H9 (cell line): ENCODE measurements at regions not wholly inside any gene's neighbourhood (a gene's known extent, or its start where the extent isn't known, plus 50 kb on each side); places are given as distances from the start of the nearest gene placed in this dataset.

ENCODE experiments used
- DNase-seq: peaks from one replicate; pipeline ENCODE4 v3.0.0-alpha.2; 2017
- H2AFZ ChIP-seq: one replicate; pipeline ENCODE4 v1.6.1; 2013; ENCODE audit warnings: mild to moderate bottlenecking, low read length, control low read depth, moderate library complexity
- H2AK5ac ChIP-seq: 2 replicates; pipeline ENCODE4 v1.6.1; 2013; ENCODE audit warnings: low read length, control low read depth, mixed read lengths; ENCODE audit not compliant: insufficient read length
- H2BK120ac ChIP-seq: one replicate; pipeline ENCODE4 v1.6.1; 2013; ENCODE audit warnings: low read depth, mild to moderate bottlenecking, low read length, control low read depth, inconsistent platforms; ENCODE audit not compliant: poor library complexity, severe bottlenecking
- H2BK12ac ChIP-seq: 2 replicates; pipeline ENCODE4 v1.6.1; 2013; ENCODE audit warnings: low read length, control low read depth, mixed read lengths, low read depth; ENCODE audit not compliant: insufficient read length
- H2BK15ac ChIP-seq: 2 replicates; pipeline ENCODE4 v1.6.1; 2013; ENCODE audit warnings: low read depth, low read length, control low read depth
- H2BK20ac ChIP-seq: one replicate; pipeline ENCODE4 v1.6.1; 2013; ENCODE audit warnings: low read depth, mild to moderate bottlenecking, low read length, control low read depth, inconsistent platforms; ENCODE audit not compliant: poor library complexity, severe bottlenecking
- H2BK5ac ChIP-seq: 2 replicates; pipeline ENCODE4 v1.6.1; 2013; ENCODE audit warnings: low read length, control low read depth, mixed read lengths; ENCODE audit not compliant: insufficient read length
- H3K14ac ChIP-seq: 2 replicates; pipeline ENCODE4 v1.6.1; 2013; ENCODE audit warnings: low read length, control low read depth; ENCODE audit not compliant: insufficient read depth
- H3K18ac ChIP-seq: 2 replicates; pipeline ENCODE4 v1.6.1; 2013; ENCODE audit warnings: low read depth, mild to moderate bottlenecking, mixed read lengths, low read length, control low read depth; ENCODE audit not compliant: insufficient read length
- H3K23ac ChIP-seq: 2 replicates; pipeline ENCODE4 v1.6.1; 2013; ENCODE audit warnings: low read length, control low read depth, mixed read lengths, low read depth; ENCODE audit not compliant: insufficient read length
- H3K23me2 ChIP-seq: 2 replicates; pipeline ENCODE4 v1.6.1; 2013; ENCODE audit warnings: low read depth, mild to moderate bottlenecking, mixed read lengths, low read length, control low read depth; ENCODE audit not compliant: insufficient read length, poor library complexity, severe bottlenecking
- H3K27ac ChIP-seq: 2 replicates; pipeline ENCODE4 v1.5.1; 2013; ENCODE audit warnings: low read length, control low read depth, mixed read lengths, low read depth; ENCODE audit not compliant: insufficient read length
- H3K27me3 ChIP-seq: 2 replicates; pipeline ENCODE4 v1.6.1; 2013; ENCODE audit warnings: low read length, control low read depth, inconsistent platforms; ENCODE audit not compliant: insufficient read depth
- H3K4ac ChIP-seq: 2 replicates; pipeline ENCODE4 v1.6.1; 2013; ENCODE audit warnings: low read depth, mild to moderate bottlenecking, control low read depth, inconsistent platforms, low read length, moderate library complexity
- H3K4me1 ChIP-seq: 2 replicates; pipeline ENCODE4 v1.6.1; 2013; ENCODE audit warnings: low read length, control low read depth, inconsistent platforms; ENCODE audit not compliant: insufficient read depth
- H3K4me2 ChIP-seq: 2 replicates; pipeline ENCODE4 v1.6.1; 2013; ENCODE audit warnings: low read length, control low read depth, mixed read lengths; ENCODE audit not compliant: insufficient read length, insufficient read depth
- H3K56ac ChIP-seq: 2 replicates; pipeline ENCODE4 v1.6.1; 2013; ENCODE audit warnings: low read depth, mild to moderate bottlenecking, mixed read lengths, low read length, control low read depth; ENCODE audit not compliant: insufficient read length
- H3K79me1 ChIP-seq: 2 replicates; pipeline ENCODE4 v1.6.1; 2013; ENCODE audit warnings: low read depth, mild to moderate bottlenecking, moderate library complexity, low read length, control low read depth, inconsistent platforms; ENCODE audit not compliant: insufficient read depth, poor library complexity, severe bottlenecking
- H3K79me2 ChIP-seq: 2 replicates; pipeline ENCODE4 v1.6.1; 2013; ENCODE audit warnings: low read length, control low read depth, inconsistent platforms; ENCODE audit not compliant: insufficient read depth
- H3K9ac ChIP-seq: 2 replicates; pipeline ENCODE4 v1.6.1; 2013; ENCODE audit warnings: low read length, control low read depth, mixed read lengths; ENCODE audit not compliant: insufficient read length; ENCODE audit errors: extremely low read depth
- H3K9me3 ChIP-seq: one replicate; pipeline ENCODE4 v1.6.1; 2013; ENCODE audit warnings: low read depth, low read length, inconsistent platforms; ENCODE audit not compliant: control insufficient read depth
- H3T11ph ChIP-seq: one replicate; pipeline ENCODE4 v1.6.1; 2013; ENCODE audit warnings: mild to moderate bottlenecking, low read length, control low read depth, inconsistent platforms
- H4K20me1 ChIP-seq: one replicate; pipeline ENCODE4 v1.6.1; 2013; ENCODE audit not compliant: control insufficient read depth, insufficient read length, insufficient read depth
- H4K5ac ChIP-seq: 2 replicates; pipeline ENCODE4 v1.6.1; 2013; ENCODE audit warnings: low read depth, mild to moderate bottlenecking, mixed read lengths, low read length, control low read depth; ENCODE audit not compliant: insufficient read length
- H4K8ac ChIP-seq: replicated peaks from 2 replicates; pipeline ENCODE4 v1.6.1; 2013; ENCODE audit warnings: low read length, control low read depth, mixed read lengths, low read depth; ENCODE audit not compliant: insufficient read length
- H4K91ac ChIP-seq: 2 replicates; pipeline ENCODE4 v1.6.1; 2013; ENCODE audit warnings: low read depth, mild to moderate bottlenecking, moderate library complexity, mixed read lengths, low read length, control low read depth; ENCODE audit not compliant: insufficient read length
- H3K27ac Mint-ChIP-seq, 3 experiments: 2 replicates in 2 of 3; 3 replicates in 1 of 3; pipeline ENCODE4 v1.8.0; 2020 to 2021; ENCODE audit warnings: mixed read lengths in 3 of 3, mild to moderate bottlenecking in 1 of 3, moderate library complexity in 1 of 3
- H3K27me3 Mint-ChIP-seq: 2 replicates; pipeline ENCODE4 v1.8.0; 2021; ENCODE audit warnings: low read depth, mild to moderate bottlenecking, moderate library complexity, mixed read lengths
- H3K36me3 Mint-ChIP-seq, 3 experiments: 2 replicates in 2 of 3; 3 replicates in 1 of 3; pipeline ENCODE4 v1.8.0; 2020 to 2021; ENCODE audit warnings: low read depth in 3 of 3, mixed read lengths in 3 of 3; ENCODE audit not compliant: insufficient read depth in 1 of 3
- H3K4me1 Mint-ChIP-seq, 2 experiments: 2 replicates each; pipeline ENCODE4 v1.8.0; 2020; ENCODE audit warnings: mixed read lengths in 2 of 2
- H3K4me3 Mint-ChIP-seq, 2 experiments: 2 replicates in 1 of 2; 3 replicates in 1 of 2; pipeline ENCODE4 v1.8.0; 2020 to 2021; ENCODE audit warnings: mild to moderate bottlenecking in 2 of 2, mixed read lengths in 2 of 2, moderate library complexity in 1 of 2
- H3K9me3 Mint-ChIP-seq, 2 experiments: 2 replicates in 1 of 2; 3 replicates in 1 of 2; pipeline ENCODE4 v1.8.0; 2020; ENCODE audit warnings: mild to moderate bottlenecking in 2 of 2, mixed read lengths in 2 of 2, moderate library complexity in 1 of 2
- TF ChIP-seq, protein P1 (sequence below): fragments of 200-600 bp; sonication (generic); conservative IDR thresholded peaks from 3 replicates; pipeline ENCODE4 v1.8.0; 2021; ENCODE audit warnings: antibody characterized with exemption, mild to moderate bottlenecking

DNA sequence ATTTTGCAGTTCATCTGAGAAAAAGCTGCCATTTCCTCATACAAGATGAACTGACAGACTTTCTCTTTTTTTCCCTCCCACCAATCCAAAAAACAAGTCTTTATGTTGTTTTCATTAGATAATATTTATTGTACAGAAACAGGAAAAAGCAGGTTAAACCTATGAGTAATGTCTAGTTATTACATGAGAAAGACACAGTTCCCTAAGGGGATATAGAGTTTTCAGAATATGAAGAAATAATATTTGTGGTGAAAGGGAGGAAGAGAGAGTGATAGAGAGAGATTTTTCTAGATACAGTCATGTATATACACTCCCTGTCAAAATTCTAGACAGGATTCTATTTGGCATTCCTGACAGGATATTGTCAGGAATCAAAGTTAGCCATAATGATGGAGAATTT is 392.4 kb downstream of the BMP2 start:
- H4K20me1 ChIP-seq, result no peaks in the 10 kb centered on the region
- no peak overlapping the region for H2BK120ac ChIP-seq
- Mint-ChIP-seq H3K4me1 (no peaks in the 10 kb centered on the region), H3K27me3 (no peaks in the 10 kb centered on the region), H3K9me3 (peaks cover 11% of the 10 kb centered on the region in 2 experiments; a peak in 4 of 5 replicates), H3K4me3 (no peak overlapping the region), H3K36me3 (peaks cover 0 to 19% (median 3%) of the 10 kb centered on the region in 3 experiments; a peak in 4 of 7 replicates), H3K27ac (no peak overlapping the region)
- no peak overlapping the region for H2BK15ac ChIP-seq
- no peak overlapping the region for H3K14ac ChIP-seq
- H3K27ac ChIP-seq, result no peak overlapping the region
- TF ChIP-seq, protein P1, sequence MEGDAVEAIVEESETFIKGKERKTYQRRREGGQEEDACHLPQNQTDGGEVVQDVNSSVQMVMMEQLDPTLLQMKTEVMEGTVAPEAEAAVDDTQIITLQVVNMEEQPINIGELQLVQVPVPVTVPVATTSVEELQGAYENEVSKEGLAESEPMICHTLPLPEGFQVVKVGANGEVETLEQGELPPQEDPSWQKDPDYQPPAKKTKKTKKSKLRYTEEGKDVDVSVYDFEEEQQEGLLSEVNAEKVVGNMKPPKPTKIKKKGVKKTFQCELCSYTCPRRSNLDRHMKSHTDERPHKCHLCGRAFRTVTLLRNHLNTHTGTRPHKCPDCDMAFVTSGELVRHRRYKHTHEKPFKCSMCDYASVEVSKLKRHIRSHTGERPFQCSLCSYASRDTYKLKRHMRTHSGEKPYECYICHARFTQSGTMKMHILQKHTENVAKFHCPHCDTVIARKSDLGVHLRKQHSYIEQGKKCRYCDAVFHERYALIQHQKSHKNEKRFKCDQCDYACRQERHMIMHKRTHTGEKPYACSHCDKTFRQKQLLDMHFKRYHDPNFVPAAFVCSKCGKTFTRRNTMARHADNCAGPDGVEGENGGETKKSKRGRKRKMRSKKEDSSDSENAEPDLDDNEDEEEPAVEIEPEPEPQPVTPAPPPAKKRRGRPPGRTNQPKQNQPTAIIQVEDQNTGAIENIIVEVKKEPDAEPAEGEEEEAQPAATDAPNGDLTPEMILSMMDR, result no peak
- no peak overlapping the region for H3T11ph ChIP-seq
- no peak overlapping the region for H2AK5ac ChIP-seq
- H3K23me2 ChIP-seq, result no peaks in the 10 kb centered on the region
- no peak overlapping the region for H3K18ac ChIP-seq
- no peaks in the 10 kb centered on the region for H3K79me1 ChIP-seq
- no peak overlapping the region for H3K4ac ChIP-seq
- no peak overlapping the region for H4K5ac ChIP-seq
- no peak for DNase-seq
- no peak overlapping the region for H3K4me2 ChIP-seq
- no peak overlapping the region for H3K23ac ChIP-seq
- H3K56ac ChIP-seq, result no peak overlapping the region
- no peaks in the 10 kb centered on the region for H3K79me2 ChIP-seq
- no peak overlapping the region for H2BK5ac ChIP-seq
- H2AFZ ChIP-seq, result no peak overlapping the region
- no peak overlapping the region for H4K91ac ChIP-seq
- H3K9me3 ChIP-seq, result no peaks in the 10 kb centered on the region
- H3K9ac ChIP-seq, result no peak overlapping the region
- no peak overlapping the region for H2BK20ac ChIP-seq
- no peak overlapping the region for H2BK12ac ChIP-seq
- no peaks in the 10 kb centered on the region for H3K27me3 ChIP-seq
- no peaks in the 10 kb centered on the region for H3K4me1 ChIP-seq
- no peak overlapping the region for H4K8ac ChIP-seq
